Activated naive CD4-positive, alpha-beta T cell treated with anti-CD3 and anti-CD28 coated beads, Interleukin-2, amount 50 U/mL, for 72 hours (primary cell): ENCODE measurements at regions not wholly inside any gene's neighbourhood (a gene's known extent, or its start where the extent isn't known, plus 50 kb on each side); places are given as distances from the start of the nearest gene placed in this dataset.
A peak's percentile ranks its signal among the peaks of the same experiment; 100 is the strongest.

Source experiments
- ATAC-seq, 2 donors: fragments of 150-1000 bp; cut with Tn5 transposase; 2 replicates each; pipeline ENCODE4 v1.10.0; 2021; ENCODE audit warnings: mild to moderate bottlenecking in 2 of 2, moderate library complexity in 2 of 2
- DNase-seq, 2 donors: peaks; one replicate each; pipeline ENCODE4 v3.0.0; 2021 to 2022; ENCODE audit warnings: low spot score in 2 of 2
- H3K27ac Mint-ChIP-seq, 2 donors: one replicate each; pipeline ENCODE4 v1.8.0; 2022; ENCODE audit warnings: mild to moderate bottlenecking in 2 of 2, mixed read lengths in 2 of 2
- H3K36me3 Mint-ChIP-seq, 2 donors: one replicate each; pipeline ENCODE4 v1.8.0; 2022; ENCODE audit warnings: mixed read lengths in 2 of 2
- H3K9me3 Mint-ChIP-seq, 2 donors: one replicate each; pipeline ENCODE4 v1.8.0; 2022; ENCODE audit warnings: mixed read lengths in 2 of 2

DNA sequence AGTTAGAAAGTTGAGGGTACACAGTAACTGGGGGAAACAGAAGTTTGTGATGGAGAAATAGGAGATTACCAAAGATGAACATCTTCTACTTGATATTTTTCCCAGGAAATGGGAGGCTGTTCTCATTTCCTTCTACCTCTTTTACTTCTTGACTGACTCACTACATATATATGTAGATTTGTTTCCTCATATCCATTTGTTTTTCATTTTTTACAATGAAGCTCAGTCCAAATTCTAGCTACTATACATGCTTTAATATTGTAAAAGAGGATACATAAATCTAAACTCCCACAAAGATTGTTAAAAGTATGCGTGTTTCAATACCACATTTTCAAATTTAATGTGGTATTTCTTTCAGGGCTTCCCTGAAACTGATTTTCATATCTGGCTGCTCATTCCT is 366.6 kb upstream of the NCAM2 start:
- no peak for ATAC-seq
- DNase-seq: no peak
- Mint-ChIP-seq H3K9me3 (peaks cover 9 to 15% of the 10 kb centered on the region in 2 donors), H3K36me3 (no peaks in the 10 kb centered on the region), H3K27ac (no peak overlapping the region)

DNA sequence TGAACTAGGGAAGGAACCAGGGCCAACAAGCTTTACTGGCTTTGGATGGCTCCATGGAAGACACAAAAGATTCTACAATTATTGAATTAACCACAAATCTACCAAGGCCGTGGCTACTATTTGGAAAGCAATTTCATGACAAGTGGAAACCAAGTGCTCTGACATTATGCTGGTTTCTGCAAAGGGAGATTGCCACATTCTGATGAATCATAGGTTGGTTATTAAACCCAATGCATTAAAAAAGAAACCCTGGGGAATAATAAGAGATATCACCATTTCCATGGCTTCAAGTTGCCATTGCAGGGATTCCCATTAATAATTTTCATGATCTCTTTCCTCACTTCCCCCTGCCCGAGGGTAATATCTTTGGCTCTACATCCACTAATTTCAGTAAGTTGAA is 359.2 kb upstream of the NCAM2 start:
- H3K36me3 Mint-ChIP-seq: no peaks in the 10 kb centered on the region
- DNase-seq (no peak), ATAC-seq (no peak)
- H3K27ac Mint-ChIP-seq: no peak overlapping the region
- peaks cover 8 to 23% of the 10 kb centered on the region in 2 donors for H3K9me3 Mint-ChIP-seq

DNA sequence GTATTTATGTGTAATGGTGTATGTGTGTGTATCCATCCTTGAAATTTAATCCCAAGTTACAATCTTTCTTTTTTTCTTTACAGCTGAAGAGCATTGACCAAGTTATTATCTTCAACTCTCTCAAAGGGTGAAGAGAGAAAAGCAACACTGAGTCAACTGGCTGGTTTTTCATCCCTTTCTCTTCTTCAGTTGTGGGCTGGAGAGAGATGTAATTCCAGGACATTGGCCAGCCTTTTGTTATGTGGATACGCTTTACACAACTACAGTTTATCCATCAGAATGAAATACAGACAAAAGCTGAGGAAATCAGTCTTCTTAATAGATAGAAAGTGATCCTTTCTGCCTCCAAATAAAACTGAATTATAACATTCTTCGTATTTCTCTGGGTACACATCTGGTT is 357.0 kb upstream of the NCAM2 start:
- no peak for ATAC-seq
- DNase-seq: no peak
- no peak overlapping the region for H3K27ac Mint-ChIP-seq

DNA sequence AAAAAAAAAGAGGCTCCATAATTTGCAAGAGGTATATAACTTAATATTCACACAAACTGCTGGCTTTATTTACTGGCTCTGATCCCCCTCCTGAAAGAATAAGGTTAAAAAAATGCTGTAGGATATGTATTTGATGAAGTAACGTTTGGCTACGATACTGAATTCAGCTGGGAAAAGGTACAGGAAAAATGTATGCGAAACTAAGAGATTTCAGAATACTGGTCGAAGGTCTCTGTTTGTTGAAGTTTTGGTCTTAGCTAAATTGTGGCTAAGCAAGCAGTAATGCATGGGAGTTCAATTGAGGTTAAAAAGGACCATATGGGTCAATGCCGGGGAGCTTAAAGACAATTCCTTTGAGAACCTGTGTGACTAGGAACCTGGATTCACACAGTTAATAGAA is 355.5 kb upstream of the NCAM2 start:
- DNase-seq (no peak), ATAC-seq (no peak)
- peaks cover 7 to 15% of the 10 kb centered on the region in 2 donors for H3K9me3 Mint-ChIP-seq
- no peaks in the 10 kb centered on the region for H3K36me3 Mint-ChIP-seq
- no peak overlapping the region for H3K27ac Mint-ChIP-seq

More for the DNA sequence above, 357.0 kb upstream of the NCAM2 start:
- peaks cover 7 to 15% of the 10 kb centered on the region in 2 donors for H3K9me3 Mint-ChIP-seq
- H3K36me3 Mint-ChIP-seq: no peaks in the 10 kb centered on the region

DNA sequence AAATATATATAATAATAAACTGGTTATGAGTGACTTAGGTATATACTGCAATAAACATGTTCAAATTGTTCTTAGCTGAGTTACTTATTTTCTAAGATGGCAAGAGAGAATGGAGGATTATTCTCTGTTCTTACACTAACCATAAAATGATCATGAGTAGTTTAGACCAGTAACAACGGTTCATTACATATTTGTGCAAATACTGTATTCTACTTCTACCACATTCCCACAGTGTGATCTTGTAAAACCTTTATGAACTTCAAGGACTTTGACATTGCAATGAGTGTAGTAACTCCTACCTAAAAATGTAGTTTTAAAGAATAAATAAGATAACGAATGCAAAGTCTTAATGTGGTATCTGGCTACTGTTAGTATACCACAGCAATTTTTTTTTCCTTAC is 353.7 kb upstream of the NCAM2 start:
- no peak for ATAC-seq
- H3K36me3 Mint-ChIP-seq: no peaks in the 10 kb centered on the region
- H3K27ac Mint-ChIP-seq: no peak overlapping the region
- DNase-seq: no peak
- H3K9me3 Mint-ChIP-seq: peaks cover 7 to 13% of the 10 kb centered on the region in 2 donors

DNA sequence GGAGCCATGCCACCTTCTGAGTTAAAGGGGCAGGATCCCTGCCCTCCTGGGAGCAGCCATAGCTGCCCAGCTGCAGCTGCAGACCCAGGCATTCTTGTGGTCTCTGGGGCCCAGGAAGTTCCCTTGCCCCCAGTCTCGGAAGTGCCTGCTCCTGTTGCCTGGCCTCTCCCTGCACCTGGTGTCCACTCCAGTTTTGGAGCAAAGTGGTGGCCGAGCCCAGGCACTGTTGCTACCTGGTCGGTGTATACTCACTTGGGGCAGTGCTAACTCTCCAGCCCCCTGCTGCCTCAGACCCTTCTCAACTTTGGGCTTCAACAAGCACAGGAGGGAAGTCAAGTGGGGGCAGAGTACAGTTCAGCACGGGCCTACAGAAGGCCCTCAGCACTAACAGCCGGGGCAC is 352.9 kb upstream of the NCAM2 start:
- ATAC-seq (no peak), DNase-seq (no peak)
- no peaks in the 10 kb centered on the region for H3K36me3 Mint-ChIP-seq
- H3K9me3 Mint-ChIP-seq: peaks cover 11 to 14% of the 10 kb centered on the region in 2 donors
- no peak overlapping the region for H3K27ac Mint-ChIP-seq

DNA sequence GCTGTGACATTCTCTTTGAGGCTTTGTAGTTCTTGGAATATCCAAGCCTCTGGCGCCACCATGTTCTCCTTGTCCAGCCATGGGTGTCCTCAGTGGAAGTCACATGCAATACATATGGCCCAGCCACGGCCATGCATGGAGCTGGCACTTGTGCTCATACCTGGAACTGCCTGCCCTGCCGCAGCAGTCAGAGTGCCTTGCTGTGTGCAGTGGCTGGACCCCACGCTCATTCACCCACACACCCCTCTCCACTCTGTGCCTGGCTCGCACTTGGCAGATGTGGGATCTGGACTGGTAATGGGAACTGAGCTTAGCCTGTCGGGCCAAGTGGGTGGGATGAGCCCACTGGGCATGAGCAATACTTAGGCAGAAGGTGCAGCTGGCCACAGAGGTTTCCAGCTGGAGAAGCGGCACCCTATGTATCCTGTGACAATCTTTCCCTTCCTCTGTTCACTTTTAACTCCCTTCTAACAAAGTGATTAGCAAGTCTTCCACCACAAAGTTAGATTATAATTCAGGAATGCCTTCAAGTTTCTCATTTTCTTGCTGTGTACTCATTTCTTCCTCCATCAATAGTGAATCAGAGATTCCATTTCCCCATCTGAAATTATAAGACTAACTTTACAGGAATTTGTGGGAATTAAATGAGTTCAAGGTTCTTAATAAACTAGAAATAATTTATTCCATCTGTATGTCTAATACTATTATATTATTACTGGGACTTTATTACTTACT is 351.6 kb upstream of the NCAM2 start:
- ATAC-seq (no peak), DNase-seq (no peak)
- Mint-ChIP-seq H3K27ac (no peak overlapping the region), H3K36me3 (no peaks in the 10 kb centered on the region), H3K9me3 (peaks cover 11 to 14% of the 10 kb centered on the region in 2 donors)

DNA sequence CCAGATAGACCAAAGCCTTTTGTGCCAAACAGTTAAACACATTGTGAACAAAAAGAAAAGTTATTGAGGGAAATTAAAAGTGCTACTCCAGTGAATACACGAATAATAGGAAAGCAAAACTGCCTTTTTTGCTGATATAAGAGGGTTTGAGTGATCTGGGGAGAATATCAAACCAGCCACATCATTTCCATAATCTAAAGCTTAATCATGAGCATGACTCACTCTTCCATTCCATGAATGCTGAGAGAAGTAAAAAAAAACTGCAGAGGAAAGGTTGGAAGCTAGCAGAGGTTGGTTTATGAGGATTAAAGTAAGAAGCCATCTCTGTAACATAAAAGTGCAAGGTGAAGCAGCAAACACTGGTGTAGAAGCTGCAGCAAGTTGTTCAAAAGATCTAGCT is 350.6 kb upstream of the NCAM2 start:
- DNase-seq (no peak), ATAC-seq (no peak)
- Mint-ChIP-seq H3K27ac (no peak overlapping the region), H3K36me3 (no peaks in the 10 kb centered on the region), H3K9me3 (peaks cover 10 to 13% of the 10 kb centered on the region in 2 donors)

DNA sequence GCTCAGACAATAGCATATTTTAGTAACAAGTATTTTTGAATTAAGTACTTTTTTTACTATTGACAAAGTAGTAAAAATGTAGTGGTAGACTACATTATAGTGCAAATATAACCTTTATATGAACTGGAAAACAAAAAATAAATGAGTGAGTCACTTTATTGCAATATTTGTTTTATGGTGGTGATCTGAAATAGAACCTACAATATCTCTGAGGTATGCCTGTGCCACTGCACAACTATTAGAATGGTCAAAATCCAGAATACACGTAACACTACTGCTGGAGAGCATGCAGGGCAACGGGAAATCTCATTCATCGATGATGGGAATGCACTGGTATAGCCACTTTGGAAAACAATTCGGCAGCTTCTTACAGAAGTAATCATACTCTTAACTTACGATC is 349.0 kb upstream of the NCAM2 start:
- Mint-ChIP-seq H3K27ac (no peak overlapping the region), H3K36me3 (no peaks in the 10 kb centered on the region), H3K9me3 (peaks cover 8 to 9% of the 10 kb centered on the region in 2 donors)
- ATAC-seq (no peak), DNase-seq (no peak)

DNA sequence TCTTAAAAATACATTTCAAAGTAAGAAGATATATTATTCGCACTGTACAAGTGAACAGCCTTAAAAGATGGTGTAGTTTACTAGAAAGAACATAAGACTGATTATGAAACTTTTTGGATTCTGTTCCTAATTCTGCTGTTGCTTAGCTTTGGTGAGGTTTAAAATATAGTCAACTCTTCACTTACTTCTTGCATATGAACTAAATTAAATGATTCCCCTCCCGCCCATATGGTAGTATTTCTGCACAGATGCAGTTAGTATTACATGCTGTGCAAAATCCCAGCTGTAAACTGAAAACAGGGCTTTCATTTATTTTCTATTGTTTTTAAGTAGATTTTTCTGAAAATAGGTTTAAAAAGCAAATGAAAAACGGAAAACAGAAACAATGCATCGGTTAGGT is 345.4 kb upstream of the NCAM2 start:
- no peak for DNase-seq
- Mint-ChIP-seq H3K9me3 (peaks cover 8 to 12% of the 10 kb centered on the region in 2 donors), H3K36me3 (no peaks in the 10 kb centered on the region), H3K27ac (no peak overlapping the region)
- no peak for ATAC-seq

DNA sequence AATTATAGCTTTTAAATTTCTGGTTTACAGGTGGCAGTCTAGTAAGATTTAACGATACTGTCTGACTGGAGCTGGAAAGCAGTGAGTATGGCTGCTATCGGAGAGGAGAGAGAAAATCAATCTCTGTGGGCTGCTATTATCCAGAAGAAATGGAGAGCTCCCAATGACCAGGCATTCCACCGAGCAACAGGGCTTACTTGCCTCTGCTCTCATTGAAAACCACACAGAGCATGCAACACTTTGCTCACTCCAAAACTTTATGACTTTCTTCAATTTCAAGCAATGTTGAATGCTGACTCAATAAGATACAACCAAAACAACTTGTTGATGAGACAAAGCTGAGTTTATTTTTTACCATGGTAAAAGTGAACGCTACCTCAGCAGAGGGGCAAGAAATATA is 337.0 kb upstream of the NCAM2 start:
- Mint-ChIP-seq H3K27ac (no peak overlapping the region), H3K36me3 (no peaks in the 10 kb centered on the region), H3K9me3 (peaks cover 16 to 21% of the 10 kb centered on the region in 2 donors)
- DNase-seq: no peak
- no peak for ATAC-seq

DNA sequence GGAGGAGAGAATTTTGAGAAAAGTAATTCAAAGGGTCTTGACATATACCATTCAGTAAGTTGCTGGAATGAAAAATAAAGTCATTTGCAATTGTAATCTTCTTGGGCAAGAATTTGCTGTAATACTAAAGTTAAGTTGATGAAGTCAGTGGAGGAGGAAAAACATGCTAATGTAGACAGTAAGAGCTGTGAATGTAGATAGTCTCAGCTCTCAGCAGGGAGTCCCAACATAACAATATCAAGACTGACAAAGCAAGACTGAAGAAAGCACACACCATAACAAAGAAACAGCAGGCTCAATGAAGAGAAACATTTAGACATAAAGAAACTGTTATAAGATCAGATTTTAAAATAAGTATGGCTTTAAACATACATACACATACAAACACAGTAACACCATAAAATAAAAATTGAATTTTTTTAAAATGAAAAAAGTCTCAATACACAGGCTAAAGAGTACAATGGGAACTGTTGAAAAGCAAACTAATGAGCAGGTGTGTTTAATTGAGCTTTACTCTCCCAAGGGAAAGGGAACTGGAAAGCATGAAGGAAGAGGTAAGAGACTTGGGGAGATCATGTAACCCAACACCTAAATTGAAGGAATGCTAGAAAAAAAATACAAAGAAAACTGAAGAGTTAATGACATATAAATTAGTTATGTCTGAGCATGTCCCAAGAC is 336.3 kb upstream of the NCAM2 start:
- H3K9me3 Mint-ChIP-seq: peaks cover 18 to 23% of the 10 kb centered on the region in 2 donors
- no peaks in the 10 kb centered on the region for H3K36me3 Mint-ChIP-seq
- H3K27ac Mint-ChIP-seq: no peak overlapping the region
- no peak for ATAC-seq
- DNase-seq: no peak

DNA sequence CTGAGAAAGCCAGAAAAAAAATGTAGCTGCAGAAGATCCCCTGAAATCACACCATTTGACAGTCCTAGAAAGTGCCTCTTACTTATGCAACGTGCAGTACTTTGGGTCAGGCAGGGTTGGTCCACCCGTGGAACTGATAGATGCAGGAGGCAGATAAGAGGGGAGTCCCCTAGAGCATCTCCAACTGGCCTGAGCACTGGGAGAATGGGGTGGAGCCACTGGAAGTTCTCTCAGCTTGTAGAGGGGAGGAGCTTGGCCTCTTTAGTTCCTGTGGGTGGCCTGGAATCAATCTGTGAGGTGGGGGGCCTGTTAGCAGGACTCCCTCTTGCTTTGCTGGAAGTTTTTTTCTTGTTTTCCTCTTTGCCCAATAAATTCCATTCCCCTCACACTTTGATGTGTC is 335.7 kb upstream of the NCAM2 start:
- H3K27ac Mint-ChIP-seq: no peak overlapping the region
- ATAC-seq (no peak), DNase-seq (no peak)
- H3K9me3 Mint-ChIP-seq: peaks cover 18 to 20% of the 10 kb centered on the region in 2 donors
- no peaks in the 10 kb centered on the region for H3K36me3 Mint-ChIP-seq

DNA sequence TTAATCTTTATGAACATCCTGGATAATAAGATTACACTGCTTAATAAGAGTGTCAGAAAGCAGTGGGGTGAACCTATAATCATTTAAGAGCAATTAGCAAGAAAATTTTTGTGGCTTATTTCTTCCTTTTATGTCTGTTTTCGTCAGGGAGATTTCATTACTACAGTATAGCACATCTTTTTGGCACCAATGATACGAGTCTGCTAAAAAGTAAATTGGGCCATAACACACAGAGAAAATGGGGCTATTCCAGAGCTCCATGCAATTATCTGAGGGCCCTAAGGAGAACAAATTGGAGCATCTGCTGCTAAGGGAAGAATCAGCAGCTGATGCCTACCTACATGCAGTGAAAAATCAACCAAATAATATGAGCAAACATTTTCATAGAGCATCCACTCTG is 330.3 kb upstream of the NCAM2 start:
- Mint-ChIP-seq H3K9me3 (peaks cover 5 to 19% of the 10 kb centered on the region in 2 donors), H3K36me3 (no peaks in the 10 kb centered on the region), H3K27ac (no peak overlapping the region)
- DNase-seq (no peak), ATAC-seq (no peak)

DNA sequence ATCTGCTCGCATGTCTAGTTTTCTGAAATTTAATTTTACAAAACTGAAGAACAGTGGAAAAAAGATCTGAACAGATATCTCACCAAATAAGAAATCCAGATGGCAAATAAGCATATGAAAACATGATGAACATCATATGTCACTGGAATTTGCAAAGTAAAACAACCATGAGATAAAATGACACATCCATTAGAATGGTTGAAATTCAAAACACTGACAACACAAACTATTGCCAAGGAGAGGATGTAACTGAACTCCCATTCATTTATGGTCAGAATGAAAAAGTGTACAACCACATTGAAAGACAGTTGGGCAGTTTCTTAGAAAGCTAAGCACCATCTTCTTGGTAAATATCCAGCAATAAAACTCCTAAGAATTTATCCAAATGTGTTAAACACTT is 312.7 kb upstream of the NCAM2 start:
- ATAC-seq (no peak), DNase-seq (no peak)
- no peak overlapping the region for H3K27ac Mint-ChIP-seq

DNA sequence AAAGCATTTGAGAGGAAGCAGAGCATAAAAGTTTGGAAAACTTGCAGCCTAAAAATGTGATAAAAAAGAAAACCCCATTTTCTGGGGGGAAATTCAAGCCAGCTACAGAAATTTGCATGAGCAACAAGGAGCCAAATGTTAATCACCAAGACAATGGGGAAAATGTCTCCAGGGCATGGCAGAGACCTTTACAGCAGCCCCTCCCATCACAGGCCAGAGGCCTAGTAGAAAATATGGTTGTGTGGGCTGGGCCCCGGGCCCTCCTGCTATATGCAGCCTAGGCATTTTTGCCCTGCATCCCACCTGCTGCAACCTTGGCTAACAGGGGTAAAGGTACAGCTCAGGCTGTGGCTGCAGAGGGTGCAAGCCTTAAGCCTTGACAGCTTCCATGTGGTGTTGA is 299.6 kb upstream of the NCAM2 start:
- ATAC-seq (no peak), DNase-seq (no peak)
- Mint-ChIP-seq H3K9me3 (peaks cover 14 to 29% of the 10 kb centered on the region in 2 donors), H3K36me3 (peaks cover 0 to 8% of the 10 kb centered on the region in 2 donors), H3K27ac (no peak overlapping the region)

More for the DNA sequence above, 312.7 kb upstream of the NCAM2 start:
- Mint-ChIP-seq H3K9me3 (peaks cover 5 to 17% of the 10 kb centered on the region in 2 donors), H3K36me3 (no peaks in the 10 kb centered on the region)

DNA sequence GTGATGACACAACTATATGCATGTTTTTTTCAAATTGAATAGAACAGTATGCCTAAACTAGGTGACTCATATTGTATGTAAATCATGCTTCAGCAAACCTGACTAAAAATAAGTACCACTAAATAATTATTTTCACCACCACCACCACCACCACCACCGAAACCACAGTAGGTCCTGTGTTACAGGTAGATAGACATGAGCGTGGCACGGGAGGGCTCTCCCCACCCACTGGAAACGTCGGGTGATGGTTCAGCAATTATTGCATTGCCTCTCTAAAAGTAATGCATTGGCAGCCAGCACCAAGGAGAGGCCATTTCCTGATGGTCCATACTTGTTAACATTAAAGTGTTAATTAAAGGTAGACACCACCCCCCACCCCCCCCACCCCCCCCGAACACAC is 297.0 kb upstream of the NCAM2 start:
- DNase-seq (no peak), ATAC-seq (peak in 1 of 2 donors; percentile 43)
- peaks cover 15 to 26% of the 10 kb centered on the region in 2 donors for H3K9me3 Mint-ChIP-seq
- no peak overlapping the region for H3K27ac Mint-ChIP-seq
- peaks cover 0 to 8% of the 10 kb centered on the region in 2 donors for H3K36me3 Mint-ChIP-seq
